ENCODE measurements at regions not wholly inside any gene's neighbourhood (a gene's known extent, or its start where the extent isn't known, plus 50 kb on each side); places are given as distances from the start of the nearest gene placed in this dataset.
"Not testable (repeated sequence)": the region's sequence is repeated elsewhere in the genome, so short reads cannot be mapped to it uniquely, and the experiment has no call there.

- intact Hi-C loops (cut with DNase I), result no loop called here
- no peak for DNase-seq
Observed at GRCh38 chr2:189304360-189304759, 124.8 kb upstream of the COL5A2 start.

DNA sequence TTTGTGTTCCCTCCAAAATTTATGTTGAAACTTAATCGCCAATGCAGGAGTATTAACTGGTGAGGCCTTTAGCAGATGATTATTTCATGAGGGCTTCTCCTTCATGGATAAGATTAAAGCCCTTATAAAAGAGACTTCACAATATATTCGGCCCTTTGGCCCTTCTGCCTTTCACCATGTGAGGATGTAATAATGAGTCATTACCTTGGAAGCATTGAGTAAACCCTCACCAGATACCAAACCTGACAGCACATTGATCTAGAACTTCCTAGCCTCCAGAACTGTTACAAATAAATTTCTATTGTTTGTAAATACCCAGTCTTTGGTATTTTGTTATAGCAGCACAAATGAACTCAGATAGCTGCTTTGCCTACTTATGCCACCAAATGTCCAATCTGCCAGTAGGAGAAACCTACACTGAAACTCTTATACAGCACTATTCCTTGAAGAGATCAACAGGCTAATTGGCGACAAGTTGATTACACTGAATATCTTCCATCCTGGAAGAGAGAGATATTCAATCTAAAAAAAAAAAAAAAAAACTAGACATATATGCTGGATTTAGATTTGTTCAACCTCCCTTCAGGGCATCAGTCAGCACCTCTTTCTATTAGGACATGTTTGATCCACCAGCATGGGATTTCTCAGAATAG, 125.9 kb upstream of the COL5A2 start:
- intact Hi-C loops (cut with DNase I), result no loop called here
- DNase-seq, result no peak

DNA sequence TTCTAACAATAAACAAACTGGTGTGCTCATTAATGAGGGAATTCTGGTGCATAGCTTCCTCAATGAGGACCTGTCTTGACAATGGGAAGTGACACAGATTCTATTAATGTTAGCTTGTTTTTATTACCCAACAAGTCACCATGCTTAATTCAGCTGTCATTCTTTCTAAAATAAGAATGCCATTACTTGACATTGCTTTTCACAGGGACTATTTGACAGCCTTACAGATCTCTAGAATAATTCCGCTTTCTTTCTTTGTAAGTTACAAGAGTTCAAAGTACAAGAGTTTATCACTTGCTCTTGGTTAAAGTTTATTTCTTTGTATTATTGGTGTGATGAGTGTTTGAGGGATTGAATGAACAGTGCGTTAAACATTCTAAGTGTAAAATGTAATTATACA, 127.0 kb upstream of the COL5A2 start:
- no peak for DNase-seq
- intact Hi-C loops (cut with DNase I), result no loop called here

GRCh38 chr2:189308056-189308790, 128.7 kb upstream of the COL5A2 start:
- intact Hi-C loops (cut with DNase I), result no loop called here
- DNase-seq, result no peak

DNA sequence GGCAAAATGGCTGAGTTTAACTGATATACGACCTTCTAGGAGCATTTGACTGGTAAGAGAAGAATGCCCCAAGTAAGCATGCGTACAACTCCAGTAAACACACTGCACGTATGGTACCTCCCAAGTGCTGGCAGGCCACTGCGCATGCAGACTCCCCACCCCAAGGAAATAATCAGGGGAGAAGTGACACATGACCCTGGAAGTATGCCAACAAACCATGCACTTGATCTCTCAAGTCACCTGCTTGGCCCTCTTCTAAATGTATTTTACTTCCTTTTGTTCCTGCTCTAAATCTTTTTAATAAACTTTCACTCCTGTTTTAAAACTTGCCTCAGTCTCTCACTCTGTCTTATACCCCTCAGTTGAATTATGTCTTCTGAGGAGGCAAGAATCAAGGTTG, 129.8 kb upstream of the COL5A2 start:
- DNase-seq, result no peak
- intact Hi-C loops (cut with DNase I), result no loop called here

GRCh38 chr2:189312211-189312610, 129.1 kb upstream of the WDR75 start:
- intact Hi-C loops (cut with DNase I), result loop anchor here (10.0 kb wide), 1 partner anchor 223 kb away; no protein-coding TSS in a partner anchor
- no peak for DNase-seq

- intact Hi-C loops (cut with DNase I), result loop anchor here (10.0 kb wide), 1 partner anchor 222 kb away; no protein-coding TSS in a partner anchor
- no peak for DNase-seq
Observed at GRCh38 chr2:189312643-189313042, 128.6 kb upstream of the WDR75 start.

- intact Hi-C loops (cut with DNase I), result loop anchor here (10.0 kb wide), 1 partner anchor 216 kb away; no protein-coding TSS in a partner anchor
- no peak for DNase-seq
Observed at GRCh38 chr2:189318761-189319160, 122.5 kb upstream of the WDR75 start.

- intact Hi-C loops (cut with DNase I), result loop anchor here (10.0 kb wide), 1 partner anchor 215 kb away; no protein-coding TSS in a partner anchor
- DNase-seq, result not testable (repeated sequence)
Observed at GRCh38 chr2:189319424-189319823, 121.8 kb upstream of the WDR75 start.

- DNase-seq, result no peak
- intact Hi-C loops (cut with DNase I), result no loop called here
Observed at GRCh38 chr2:189327879-189328847, 113.1 kb upstream of the WDR75 start.

DNA sequence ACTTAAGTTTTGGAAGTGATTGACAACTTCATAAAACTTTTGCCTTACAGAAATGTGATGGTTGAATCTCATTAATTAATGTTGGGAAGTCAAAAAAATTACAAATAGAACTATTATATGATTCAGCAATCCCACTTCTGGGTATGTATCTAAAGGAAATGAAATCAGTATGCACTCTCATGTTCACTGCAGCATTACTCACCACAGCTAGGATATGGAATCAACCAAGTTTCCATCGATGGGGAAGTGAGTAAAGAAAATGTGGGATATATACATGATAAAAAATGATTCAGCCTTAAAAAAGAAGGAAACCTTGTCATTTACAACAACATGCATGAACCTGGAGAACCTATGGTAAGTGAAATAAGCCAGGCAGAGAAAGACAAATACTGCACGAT, 112.4 kb upstream of the WDR75 start:
- intact Hi-C loops (cut with DNase I), result no loop called here
- no peak for DNase-seq

DNA sequence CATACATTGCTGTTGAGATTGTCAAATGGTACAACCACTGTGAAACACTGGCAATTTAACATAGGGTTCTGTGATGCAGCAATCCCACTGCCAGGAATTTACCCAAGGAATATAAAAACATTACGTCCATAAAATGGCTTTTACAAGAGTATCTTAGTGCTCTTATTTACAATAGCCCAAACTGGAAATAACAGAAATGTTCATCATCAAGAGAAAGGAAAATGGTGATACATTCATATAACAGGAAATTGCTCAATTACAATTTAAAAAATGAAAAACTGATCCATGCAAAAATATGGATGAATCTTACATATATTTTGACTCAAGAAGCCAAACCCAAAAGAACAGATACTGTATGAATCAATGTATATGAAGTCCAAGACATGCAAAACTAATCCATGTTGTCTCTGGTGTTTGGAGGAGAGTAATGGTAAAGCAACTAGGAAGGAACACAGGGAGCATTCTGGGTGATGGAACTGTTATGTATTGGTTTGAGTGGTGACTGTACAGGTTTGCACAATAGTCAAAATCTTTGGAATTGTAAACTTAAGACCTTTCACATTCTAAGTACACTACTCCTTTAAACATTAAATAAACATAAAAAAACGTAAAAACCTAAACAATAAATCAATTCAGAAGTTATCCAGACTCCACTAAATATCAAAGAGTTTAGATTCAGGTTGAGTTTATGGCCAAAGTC, 104.8 kb upstream of the WDR75 start:
- intact Hi-C loops (cut with DNase I), result no loop called here
- no peak for DNase-seq

GRCh38 chr2:189337656-189338055, 103.6 kb upstream of the WDR75 start:
- intact Hi-C loops (cut with DNase I), result no loop called here
- no peak for DNase-seq

- DNase-seq, result no peak
- intact Hi-C loops (cut with DNase I), result no loop called here
Observed at GRCh38 chr2:189338115-189338514, 103.2 kb upstream of the WDR75 start.

GRCh38 chr2:189341077-189341476, 100.2 kb upstream of the WDR75 start:
- intact Hi-C loops (cut with DNase I), result no loop called here
- no peak for DNase-seq

- no peak for DNase-seq
- intact Hi-C loops (cut with DNase I), result no loop called here
Observed at GRCh38 chr2:189344043-189344442, 97.2 kb upstream of the WDR75 start.

DNA sequence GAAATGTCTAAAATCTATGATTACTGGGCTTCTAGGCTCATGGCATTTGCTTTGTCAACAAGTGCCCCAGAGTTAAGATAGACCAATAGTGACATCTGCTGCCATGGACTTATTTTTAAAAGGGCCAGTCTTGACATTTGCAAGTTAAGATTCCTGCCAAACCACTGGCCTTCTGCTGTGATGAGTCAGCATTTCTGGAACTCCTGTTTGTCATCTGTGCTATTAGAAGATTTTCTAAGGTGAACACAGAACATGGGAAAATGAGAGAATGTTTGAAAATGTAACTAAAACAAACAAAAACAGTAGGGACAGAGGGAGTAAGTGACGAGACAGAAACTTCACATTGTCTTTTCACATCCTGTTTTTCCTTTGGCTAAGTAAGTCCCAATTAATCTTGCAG, 93.7 kb upstream of the WDR75 start:
- intact Hi-C loops (cut with DNase I), result no loop called here

DNA sequence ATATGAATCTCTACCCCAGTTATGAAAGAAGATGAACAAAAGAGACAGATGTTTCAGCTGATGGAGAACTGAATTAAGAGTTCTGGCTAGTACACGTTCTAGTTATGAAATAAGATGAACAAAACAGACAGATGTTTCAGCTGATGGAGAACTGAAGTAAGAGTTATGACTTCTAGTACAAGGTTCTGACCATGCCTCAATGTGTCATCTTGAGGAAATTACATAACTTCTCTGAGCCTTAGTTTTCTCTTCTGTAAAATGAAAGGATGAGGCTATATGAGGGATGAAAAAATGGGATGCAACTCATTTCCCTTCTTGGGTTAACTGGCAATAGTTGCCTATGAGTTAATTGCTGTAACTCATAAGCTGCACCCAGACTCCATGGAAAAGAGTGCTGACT, 92.9 kb upstream of the WDR75 start:
- DNase-seq, result no peak
- intact Hi-C loops (cut with DNase I), result no loop called here

More for the DNA sequence above, 93.7 kb upstream of the WDR75 start:
- DNase-seq, result peak in 6 of 42 donors; percentile 6 to 39 (median 15)
